ENCODE measurements at regions not wholly inside any gene's neighbourhood (a gene's known extent, or its start where the extent isn't known, plus 50 kb on each side); places are given as distances from the start of the nearest gene placed in this dataset.

DNA sequence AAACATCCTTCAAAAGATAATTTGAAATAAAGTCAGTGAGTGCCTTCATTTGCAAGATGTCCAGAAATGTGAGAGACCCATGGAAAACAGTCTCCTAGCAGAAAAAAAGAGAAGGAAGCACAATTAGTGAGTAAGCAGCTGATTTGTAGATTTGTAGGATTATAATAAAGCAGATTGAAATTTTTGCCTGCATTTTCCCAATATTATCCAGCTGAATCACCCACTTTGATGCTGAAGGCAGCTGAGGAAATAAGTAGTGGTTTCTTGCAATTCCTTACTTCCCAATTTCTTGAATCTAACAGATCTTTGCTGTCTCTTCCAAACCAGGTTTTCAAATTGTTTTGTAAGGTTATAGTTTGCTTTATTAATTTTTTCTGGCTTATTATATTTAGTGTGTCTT, 181.4 kb downstream of the GNAT3 start:
- H2AFZ ChIP-seq (replicated peaks), result no peak overlapping the region

DNA sequence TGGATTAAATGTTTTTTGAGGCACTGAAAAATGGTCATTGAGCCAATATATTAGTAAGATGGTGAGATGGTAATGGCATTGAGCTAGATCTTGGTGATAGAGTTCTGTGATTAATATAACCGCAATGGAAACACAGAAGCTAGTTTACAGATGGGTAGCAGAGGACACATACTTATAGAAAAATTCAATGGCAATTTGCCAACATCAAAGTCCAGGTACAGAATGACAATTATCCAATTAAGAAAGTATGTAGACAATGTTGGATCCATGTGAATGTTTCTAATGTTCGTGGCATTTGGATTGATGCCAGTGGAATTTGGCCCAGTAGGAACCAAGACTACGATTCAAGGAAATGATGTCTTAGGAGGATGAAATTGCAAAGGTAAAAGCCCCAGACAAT, 187.8 kb downstream of the GNAT3 start:
- Mint-ChIP-seq H3K27me3 (ENCODE audit: insufficient read depth, low read depth) (no peaks in the 10 kb centered on the region), H3K4me1 (no peaks in the 10 kb centered on the region), H3K27ac (no peak overlapping the region), H3K36me3 (no peaks in the 10 kb centered on the region), H3K9me3 (peaks cover 3% of the 10 kb centered on the region), H3K4me3 (no peak overlapping the region)
- Histone ChIP-seq H2AFZ (replicated peaks) (no peak overlapping the region), H3K4me3 (no peak overlapping the region), H3F3A (ENCODE audit: low read depth) (no peaks in the 10 kb centered on the region), H3K27me3 (no peaks in the 10 kb centered on the region), H4K20me1 (ENCODE audit: low read depth) (no peaks in the 10 kb centered on the region), H3K9ac (no peak overlapping the region), H3K4me1 (no peaks in the 10 kb centered on the region), H3K27ac (no peak overlapping the region), H3K79me2 (ENCODE audit: low read depth) (no peaks in the 10 kb centered on the region), H3K36me3 (no peaks in the 10 kb centered on the region), H3K4me2 (no peak overlapping the region), H3K9me3 (ENCODE audit: low read depth) (no peaks in the 10 kb centered on the region)
- no peak for DNase-seq (ENCODE audit: low spot score)
- TF ChIP-seq EZH2phosphoT487 (IDR thresholded peaks at IDR 0.05), result no peak
- TF ChIP-seq EZH2 (IDR thresholded peaks at IDR 0.05), result no peak

More for the DNA sequence above, 181.4 kb downstream of the GNAT3 start:
- no peak for DNase-seq (ENCODE audit: low spot score)
- peaks cover under 1% of the 10 kb centered on the region for H3F3A ChIP-seq (ENCODE audit: low read depth)
- H3K27me3 ChIP-seq, result no peaks in the 10 kb centered on the region
- H3K9me3 Mint-ChIP-seq, result peaks cover 3% of the 10 kb centered on the region
- H3K27ac ChIP-seq, result no peak overlapping the region
- H3K9ac ChIP-seq, result no peak overlapping the region
- H3K4me2 ChIP-seq, result no peak overlapping the region
- H3K36me3 Mint-ChIP-seq, result no peaks in the 10 kb centered on the region
- H3K4me3 Mint-ChIP-seq, result no peak overlapping the region
- H3K79me2 ChIP-seq (ENCODE audit: low read depth), result no peaks in the 10 kb centered on the region
- peaks cover 2% of the 10 kb centered on the region for H3K27me3 Mint-ChIP-seq (ENCODE audit: insufficient read depth, low read depth)
- TF ChIP-seq EZH2phosphoT487 (IDR thresholded peaks at IDR 0.05) (no peak), EZH2 (IDR thresholded peaks at IDR 0.05) (no peak)
- TF ChIP-seq, protein P1, sequence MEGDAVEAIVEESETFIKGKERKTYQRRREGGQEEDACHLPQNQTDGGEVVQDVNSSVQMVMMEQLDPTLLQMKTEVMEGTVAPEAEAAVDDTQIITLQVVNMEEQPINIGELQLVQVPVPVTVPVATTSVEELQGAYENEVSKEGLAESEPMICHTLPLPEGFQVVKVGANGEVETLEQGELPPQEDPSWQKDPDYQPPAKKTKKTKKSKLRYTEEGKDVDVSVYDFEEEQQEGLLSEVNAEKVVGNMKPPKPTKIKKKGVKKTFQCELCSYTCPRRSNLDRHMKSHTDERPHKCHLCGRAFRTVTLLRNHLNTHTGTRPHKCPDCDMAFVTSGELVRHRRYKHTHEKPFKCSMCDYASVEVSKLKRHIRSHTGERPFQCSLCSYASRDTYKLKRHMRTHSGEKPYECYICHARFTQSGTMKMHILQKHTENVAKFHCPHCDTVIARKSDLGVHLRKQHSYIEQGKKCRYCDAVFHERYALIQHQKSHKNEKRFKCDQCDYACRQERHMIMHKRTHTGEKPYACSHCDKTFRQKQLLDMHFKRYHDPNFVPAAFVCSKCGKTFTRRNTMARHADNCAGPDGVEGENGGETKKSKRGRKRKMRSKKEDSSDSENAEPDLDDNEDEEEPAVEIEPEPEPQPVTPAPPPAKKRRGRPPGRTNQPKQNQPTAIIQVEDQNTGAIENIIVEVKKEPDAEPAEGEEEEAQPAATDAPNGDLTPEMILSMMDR (IDR thresholded peaks at IDR 0.05), result no peak
- H3K4me1 Mint-ChIP-seq, result peaks cover 2% of the 10 kb centered on the region
- H3K27ac Mint-ChIP-seq, result no peak overlapping the region
- no peaks in the 10 kb centered on the region for H3K36me3 ChIP-seq
- H3K9me3 ChIP-seq (ENCODE audit: low read depth), result no peaks in the 10 kb centered on the region
- H3K4me3 ChIP-seq, result no peak overlapping the region
- no peaks in the 10 kb centered on the region for H4K20me1 ChIP-seq (ENCODE audit: low read depth)
- peaks cover 7% of the 10 kb centered on the region for H3K4me1 ChIP-seq

GRCh38 chr7:80319461-80319860, 184.8 kb downstream of the GNAI1 start:
- H3K9me3 Mint-ChIP-seq, result no peaks in the 10 kb centered on the region
- no peak for TF ChIP-seq EZH2 (IDR thresholded peaks at IDR 0.05)
- TF ChIP-seq, protein P1 (IDR thresholded peaks at IDR 0.05), result no peak
- no peak for TF ChIP-seq EZH2phosphoT487 (IDR thresholded peaks at IDR 0.05)

DNA sequence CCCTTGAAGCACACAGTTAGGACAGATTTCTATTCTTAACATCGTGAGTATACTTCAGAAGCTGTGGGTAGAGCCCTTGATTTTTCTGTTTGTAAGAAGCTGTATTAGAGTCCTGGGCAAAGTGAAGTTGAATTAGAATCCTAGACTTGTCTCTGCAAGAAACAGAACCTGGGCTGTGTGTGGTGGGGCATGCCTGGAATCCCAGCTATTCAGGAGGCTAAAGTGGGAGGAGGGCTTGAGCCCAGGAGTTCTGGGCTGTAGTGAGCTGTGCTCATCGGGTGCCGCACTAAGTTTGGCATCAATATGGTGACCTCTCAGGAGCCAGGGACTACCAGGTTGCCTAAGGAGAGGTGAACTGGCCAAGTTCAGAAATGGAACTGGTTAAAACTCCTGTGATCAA, 183.4 kb downstream of the GNAI1 start:
- Histone ChIP-seq H3K9ac (no peak overlapping the region), H3K4me1 (no peaks in the 10 kb centered on the region), H3K27me3 (no peaks in the 10 kb centered on the region), H3K4me3 (no peak overlapping the region), H3K79me2 (ENCODE audit: low read depth) (no peaks in the 10 kb centered on the region), H3K9me3 (ENCODE audit: low read depth) (no peaks in the 10 kb centered on the region), H3K4me2 (no peak overlapping the region), H3F3A (ENCODE audit: low read depth) (no peaks in the 10 kb centered on the region), H3K36me3 (no peaks in the 10 kb centered on the region), H4K20me1 (ENCODE audit: low read depth) (no peaks in the 10 kb centered on the region), H2AFZ (replicated peaks) (no peak overlapping the region), H3K27ac (no peak overlapping the region)
- H3K27me3 Mint-ChIP-seq (ENCODE audit: insufficient read depth, low read depth), result no peaks in the 10 kb centered on the region
- no peaks in the 10 kb centered on the region for H3K9me3 Mint-ChIP-seq
- H3K36me3 Mint-ChIP-seq, result no peaks in the 10 kb centered on the region
- DNase-seq (ENCODE audit: low spot score), result no peak
- H3K4me3 Mint-ChIP-seq, result no peak overlapping the region
- no peak overlapping the region for H3K27ac Mint-ChIP-seq
- H3K4me1 Mint-ChIP-seq, result no peaks in the 10 kb centered on the region
- TF ChIP-seq EZH2 (IDR thresholded peaks at IDR 0.05), result no peak
- TF ChIP-seq, protein P1 (IDR thresholded peaks at IDR 0.05), result no peak
- no peak for TF ChIP-seq EZH2phosphoT487 (IDR thresholded peaks at IDR 0.05)

More at GRCh38 chr7:80319461-80319860, 184.8 kb downstream of the GNAI1 start:
- Histone ChIP-seq H3K79me2 (ENCODE audit: low read depth) (no peaks in the 10 kb centered on the region), H3K4me3 (no peak overlapping the region), H3F3A (ENCODE audit: low read depth) (no peaks in the 10 kb centered on the region), H3K9me3 (ENCODE audit: low read depth) (no peaks in the 10 kb centered on the region), H3K4me1 (no peaks in the 10 kb centered on the region), H3K4me2 (no peak overlapping the region), H3K27ac (no peak overlapping the region), H4K20me1 (ENCODE audit: low read depth) (no peaks in the 10 kb centered on the region), H3K9ac (no peak overlapping the region), H3K27me3 (no peaks in the 10 kb centered on the region), H3K36me3 (no peaks in the 10 kb centered on the region), H2AFZ (replicated peaks) (no peak overlapping the region)
- Mint-ChIP-seq H3K36me3 (no peaks in the 10 kb centered on the region), H3K27ac (no peak overlapping the region), H3K27me3 (ENCODE audit: insufficient read depth, low read depth) (no peaks in the 10 kb centered on the region), H3K4me1 (no peaks in the 10 kb centered on the region), H3K4me3 (no peak overlapping the region)
- DNase-seq (ENCODE audit: low spot score), result no peak

Measured in neural progenitor cell (in vitro differentiated cells).